Esophagus muscularis mucosa (tissue), 4 donors: ENCODE measurements at regions not wholly inside any gene's neighbourhood (a gene's known extent, or its start where the extent isn't known, plus 50 kb on each side); places are given as distances from the start of the nearest gene placed in this dataset.

Experiments
- DNase-seq: peaks from one replicate; pipeline ENCODE4 v3.0.0-alpha.2; 2017; ENCODE audit errors: extremely low spot score
- H3K27ac ChIP-seq, 4 donors: fragments of 200-600 bp; sonication (generic); replicated peaks in 1 of 4; 1 replicate in 3 of 4; 2 replicates in 1 of 4; pipeline ENCODE4 v1.5.1; 2016 to 2019; ENCODE audit warnings: mild to moderate bottlenecking in 1 of 4
- H3K27me3 ChIP-seq, 4 donors: fragments of 200-600 bp; sonication (generic); one replicate each; pipeline versions ENCODE4 v1.5.1 to v1.6.0; 2016 to 2019
- H3K36me3 ChIP-seq, 4 donors: fragments of 200-600 bp; sonication (generic); one replicate each; pipeline ENCODE4 v1.5.1; 2016 to 2019
- H3K4me1 ChIP-seq, 4 donors: fragments of 200-600 bp; sonication (generic); one replicate each; pipeline ENCODE4 v1.5.1; 2016 to 2019
- H3K4me3 ChIP-seq, 4 donors: fragments of 200-600 bp; sonication (generic); 1 replicate in 2 of 4; 2 replicates in 2 of 4; pipeline ENCODE4 v1.5.1; 2016 to 2019; ENCODE audit warnings: mild to moderate bottlenecking in 4 of 4, moderate library complexity in 1 of 4
- H3K9me3 ChIP-seq, 4 donors: fragments of 200-600 bp; sonication (generic); 1 replicate in 3 of 4; 2 replicates in 1 of 4; pipeline ENCODE4 v1.5.1; 2016 to 2019
- CTCF ChIP-seq, 3 experiments: fragments of 200-600 bp in 2 of 3; fragments of 450-650 bp in 1 of 3; sonication (generic) in 2 of 3; IDR thresholded peaks; one replicate each; pipeline ENCODE4 v1.5.1; 2017 to 2019; ENCODE audit warnings: antibody characterized with exemption in 3 of 3, mild to moderate bottlenecking in 2 of 3, moderate library complexity in 1 of 3
- EP300 ChIP-seq: sonication (generic); formaldehyde crosslinking; IDR thresholded peaks from one replicate; pipeline ENCODE4 v1.6.1; 2017; ENCODE audit warnings: antibody characterized with exemption
- POLR2A ChIP-seq: fragments of 450-650 bp; IDR thresholded peaks from one replicate; pipeline ENCODE4 v1.6.1; 2017; ENCODE audit warnings: antibody characterized with exemption, moderate library complexity, mild to moderate bottlenecking, low read depth
- POLR2AphosphoS5 ChIP-seq, 2 donors: sonication (generic); formaldehyde crosslinking; IDR thresholded peaks; one replicate each; pipeline ENCODE4 v1.6.1; 2017; ENCODE audit warnings: antibody characterized with exemption in 2 of 2
- WGBS: methylation state at CpG from one replicate; pipeline ENCODE4 v1.1.5; 2018; 5-methylcytosine and 5-hydroxymethylcytosine counted together
- intact Hi-C: fragments of 100-400 bp; cut with DNase I; formaldehyde crosslinking; loops from one replicate; pipeline ENCODE4 v1.15.1; 2023

GRCh38 chr2:16085073-16085472 lies 144.7 kb downstream of the MYCN start:
- Histone ChIP-seq H3K27ac (no peak overlapping the region), H3K4me3 (no peak overlapping the region), H3K9me3 (no peaks in the 10 kb centered on the region), H3K36me3 (no peaks in the 10 kb centered on the region), H3K4me1 (no peaks in the 10 kb centered on the region), H3K27me3 (peaks cover 0 to 3% (median 0%) of the 10 kb centered on the region in 4 donors)
- TF ChIP-seq EP300 = no peak
- no peak for TF ChIP-seq POLR2A
- TF ChIP-seq CTCF (IDR thresholded peaks at IDR 0.05) = no peak
- TF ChIP-seq POLR2AphosphoS5 (IDR thresholded peaks at IDR 0.05) = no peak
- intact Hi-C loops = no loop called here
- no peak for DNase-seq
- WGBS = 78% methylated on average over 5 of the region's 5 CpGs

- Histone ChIP-seq H3K9me3 (no peaks in the 10 kb centered on the region), H3K4me3 (no peak overlapping the region), H3K27me3 (peaks cover 0 to 3% (median 0%) of the 10 kb centered on the region in 4 donors), H3K36me3 (no peaks in the 10 kb centered on the region), H3K4me1 (no peaks in the 10 kb centered on the region), H3K27ac (no peak overlapping the region)
- TF ChIP-seq EP300 = no peak
- TF ChIP-seq POLR2AphosphoS5 (IDR thresholded peaks at IDR 0.05) = no peak
- TF ChIP-seq CTCF (IDR thresholded peaks at IDR 0.05) = no peak
- TF ChIP-seq POLR2A = no peak
- intact Hi-C loops = no loop called here
- DNase-seq = no peak
- WGBS = 73% methylated on average over 8 of the region's 8 CpGs
Measured at GRCh38 chr2:16084274-16084673, 143.9 kb downstream of the MYCN start.

- no peak for DNase-seq
- intact Hi-C loops = no loop called here
- Histone ChIP-seq H3K4me3 (no peak overlapping the region), H3K9me3 (no peaks in the 10 kb centered on the region), H3K27ac (no peak overlapping the region), H3K4me1 (no peaks in the 10 kb centered on the region), H3K27me3 (peaks cover 0 to 3% (median 0%) of the 10 kb centered on the region in 4 donors), H3K36me3 (no peaks in the 10 kb centered on the region)
- whole genome bisulfite sequencing = 95% methylated on average over 1 of the region's 1 CpG
- TF ChIP-seq POLR2A = no peak
- TF ChIP-seq EP300 = no peak
- TF ChIP-seq CTCF (IDR thresholded peaks at IDR 0.05) = no peak
- no peak for TF ChIP-seq POLR2AphosphoS5 (IDR thresholded peaks at IDR 0.05)
Measured at GRCh38 chr2:16082276-16082675, 141.9 kb downstream of the MYCN start.

GRCh38 chr2:16081316-16082200 lies 141.2 kb downstream of the MYCN start:
- no peak overlapping the region for H3K4me3 ChIP-seq
- TF ChIP-seq EP300 (no peak), POLR2A (no peak), CTCF (IDR thresholded peaks at IDR 0.05) (no peak), POLR2AphosphoS5 (IDR thresholded peaks at IDR 0.05) (no peak)
- no peak for DNase-seq
- 75% methylated on average over 7 of the region's 7 CpGs for WGBS
- no peaks in the 10 kb centered on the region for H3K9me3 ChIP-seq
- intact Hi-C loops = no loop called here
- peaks cover 0 to 3% (median 0%) of the 10 kb centered on the region in 4 donors for H3K27me3 ChIP-seq
- no peak overlapping the region for H3K27ac ChIP-seq
- no peaks in the 10 kb centered on the region for H3K36me3 ChIP-seq
- H3K4me1 ChIP-seq = no peaks in the 10 kb centered on the region
